ENCODE measurements at regions not wholly inside any gene's neighbourhood (a gene's known extent, or its start where the extent isn't known, plus 50 kb on each side); places are given as distances from the start of the nearest gene placed in this dataset.

DNA sequence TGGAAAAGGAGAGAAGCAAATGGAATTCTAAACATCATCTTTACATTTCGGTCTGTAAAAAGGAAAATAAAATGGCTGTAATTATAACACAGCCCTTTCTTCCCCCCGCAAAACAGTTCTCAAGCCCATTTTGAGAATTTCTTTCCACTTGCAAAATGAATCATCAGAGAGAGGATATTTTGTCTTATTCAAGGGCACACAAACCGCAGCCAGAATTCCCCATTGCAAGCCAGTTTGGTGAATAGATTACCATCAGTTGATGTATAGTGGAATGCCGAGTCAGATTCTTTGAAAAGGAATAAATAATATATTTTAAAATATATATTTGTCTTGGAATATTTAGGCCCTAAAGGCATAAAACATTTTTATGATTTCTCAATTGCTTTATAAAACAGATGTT lies 420.4 kb upstream of the SEMA6D start:
- TF ChIP-seq, protein P1, sequence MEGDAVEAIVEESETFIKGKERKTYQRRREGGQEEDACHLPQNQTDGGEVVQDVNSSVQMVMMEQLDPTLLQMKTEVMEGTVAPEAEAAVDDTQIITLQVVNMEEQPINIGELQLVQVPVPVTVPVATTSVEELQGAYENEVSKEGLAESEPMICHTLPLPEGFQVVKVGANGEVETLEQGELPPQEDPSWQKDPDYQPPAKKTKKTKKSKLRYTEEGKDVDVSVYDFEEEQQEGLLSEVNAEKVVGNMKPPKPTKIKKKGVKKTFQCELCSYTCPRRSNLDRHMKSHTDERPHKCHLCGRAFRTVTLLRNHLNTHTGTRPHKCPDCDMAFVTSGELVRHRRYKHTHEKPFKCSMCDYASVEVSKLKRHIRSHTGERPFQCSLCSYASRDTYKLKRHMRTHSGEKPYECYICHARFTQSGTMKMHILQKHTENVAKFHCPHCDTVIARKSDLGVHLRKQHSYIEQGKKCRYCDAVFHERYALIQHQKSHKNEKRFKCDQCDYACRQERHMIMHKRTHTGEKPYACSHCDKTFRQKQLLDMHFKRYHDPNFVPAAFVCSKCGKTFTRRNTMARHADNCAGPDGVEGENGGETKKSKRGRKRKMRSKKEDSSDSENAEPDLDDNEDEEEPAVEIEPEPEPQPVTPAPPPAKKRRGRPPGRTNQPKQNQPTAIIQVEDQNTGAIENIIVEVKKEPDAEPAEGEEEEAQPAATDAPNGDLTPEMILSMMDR (IDR thresholded peaks at IDR 0.05; ENCODE audit: low read depth, low read length), result no peak
- TF ChIP-seq, protein P2, sequence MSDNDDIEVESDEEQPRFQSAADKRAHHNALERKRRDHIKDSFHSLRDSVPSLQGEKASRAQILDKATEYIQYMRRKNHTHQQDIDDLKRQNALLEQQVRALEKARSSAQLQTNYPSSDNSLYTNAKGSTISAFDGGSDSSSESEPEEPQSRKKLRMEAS (IDR thresholded peaks at IDR 0.05; ENCODE audit: low read depth, low read length), result no peak
- TF ChIP-seq POLR2A (IDR thresholded peaks at IDR 0.05; ENCODE audit: extremely low read depth, insufficient read length) (no peak), MYC (IDR thresholded peaks at IDR 0.05; ENCODE audit: low read depth, low read length) (no peak)
